Testis (tissue), 2 donors: ENCODE measurements at regions not wholly inside any gene's neighbourhood (a gene's known extent, or its start where the extent isn't known, plus 50 kb on each side); places are given as distances from the start of the nearest gene placed in this dataset.

ENCODE experiments used
- DNase-seq: peaks from one replicate; pipeline ENCODE4 v3.0.0-alpha.2; 2019
- H3K27ac ChIP-seq, 2 donors: fragments of 200-600 bp; sonication (generic); one replicate each; pipeline ENCODE4 v1.5.1; 2019
- H3K27me3 ChIP-seq: fragments of 200-600 bp; sonication (generic); one replicate; pipeline ENCODE4 v1.5.1; 2019
- H3K36me3 ChIP-seq: fragments of 200-600 bp; sonication (generic); one replicate; pipeline ENCODE4 v1.5.1; 2017; ENCODE audit warnings: low read depth; ENCODE audit errors: missing control alignments
- H3K4me1 ChIP-seq: fragments of 200-600 bp; sonication (generic); one replicate; pipeline ENCODE4 v1.5.1; 2019
- H3K4me3 ChIP-seq, 2 donors: fragments of 200-600 bp; sonication (generic); one replicate each; pipeline ENCODE4 v1.5.1; 2017 to 2019
- H3K9me3 ChIP-seq: fragments of 200-600 bp; sonication (generic); one replicate; pipeline ENCODE4 v1.5.1; 2017
- POLR2A ChIP-seq: fragments of 450-650 bp; IDR thresholded peaks from one replicate; pipeline ENCODE4 v1.6.1; 2017; ENCODE audit warnings: antibody characterized with exemption, mild to moderate bottlenecking, moderate library complexity
- WGBS, 2 donors: methylation state at CpG; one replicate each; pipeline ENCODE4 v1.1.5; 2018; 5-methylcytosine and 5-hydroxymethylcytosine counted together
- intact Hi-C: fragments of 100-400 bp; cut with DNase I; formaldehyde crosslinking; loops from one replicate; pipeline ENCODE4 v1.15.1; 2023; ENCODE audit warnings: low total_unique reads
- TF ChIP-seq, protein P1 (sequence below), 3 experiments: fragments of 450-650 bp in 2 of 3; fragments of 200-600 bp in 1 of 3; sonication (generic) in 1 of 3; IDR thresholded peaks; one replicate each; pipeline ENCODE4 v1.5.1; 2016 to 2019; ENCODE audit warnings: antibody characterized with exemption in 3 of 3, mild to moderate bottlenecking in 2 of 3, moderate library complexity in 1 of 3

- WGBS, 2 donors: 48 to 61% methylated on average over 1 of the region's 1 CpG
- H3K9me3 ChIP-seq: no peaks in the 10 kb centered on the region
- no peaks in the 10 kb centered on the region for H3K36me3 ChIP-seq
- TF ChIP-seq, protein P1, sequence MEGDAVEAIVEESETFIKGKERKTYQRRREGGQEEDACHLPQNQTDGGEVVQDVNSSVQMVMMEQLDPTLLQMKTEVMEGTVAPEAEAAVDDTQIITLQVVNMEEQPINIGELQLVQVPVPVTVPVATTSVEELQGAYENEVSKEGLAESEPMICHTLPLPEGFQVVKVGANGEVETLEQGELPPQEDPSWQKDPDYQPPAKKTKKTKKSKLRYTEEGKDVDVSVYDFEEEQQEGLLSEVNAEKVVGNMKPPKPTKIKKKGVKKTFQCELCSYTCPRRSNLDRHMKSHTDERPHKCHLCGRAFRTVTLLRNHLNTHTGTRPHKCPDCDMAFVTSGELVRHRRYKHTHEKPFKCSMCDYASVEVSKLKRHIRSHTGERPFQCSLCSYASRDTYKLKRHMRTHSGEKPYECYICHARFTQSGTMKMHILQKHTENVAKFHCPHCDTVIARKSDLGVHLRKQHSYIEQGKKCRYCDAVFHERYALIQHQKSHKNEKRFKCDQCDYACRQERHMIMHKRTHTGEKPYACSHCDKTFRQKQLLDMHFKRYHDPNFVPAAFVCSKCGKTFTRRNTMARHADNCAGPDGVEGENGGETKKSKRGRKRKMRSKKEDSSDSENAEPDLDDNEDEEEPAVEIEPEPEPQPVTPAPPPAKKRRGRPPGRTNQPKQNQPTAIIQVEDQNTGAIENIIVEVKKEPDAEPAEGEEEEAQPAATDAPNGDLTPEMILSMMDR (IDR thresholded peaks at IDR 0.05): no peak
- TF ChIP-seq POLR2A: no peak
- H3K27ac ChIP-seq: no peak overlapping the region
- intact Hi-C loops: no loop called here
- no peaks in the 10 kb centered on the region for H3K27me3 ChIP-seq
- H3K4me1 ChIP-seq: no peaks in the 10 kb centered on the region
- DNase-seq: no peak
- no peak overlapping the region for H3K4me3 ChIP-seq
Measured at GRCh38 chr11:42098075-42098474, 638.6 kb upstream of the LRRC4C start.

GRCh38 chr11:42112866-42113265, 653.4 kb upstream of the LRRC4C start:
- no peak overlapping the region for H3K4me3 ChIP-seq
- no peak for DNase-seq
- H3K36me3 ChIP-seq: no peaks in the 10 kb centered on the region
- H3K27me3 ChIP-seq: no peaks in the 10 kb centered on the region
- no peaks in the 10 kb centered on the region for H3K9me3 ChIP-seq
- no peak overlapping the region for H3K27ac ChIP-seq
- WGBS, 2 donors: 71% methylated on average over 1 of the region's 1 CpG
- H3K4me1 ChIP-seq: no peaks in the 10 kb centered on the region
- intact Hi-C loops: no loop called here
- TF ChIP-seq, protein P1 (IDR thresholded peaks at IDR 0.05): no peak
- no peak for TF ChIP-seq POLR2A

- intact Hi-C loops: no loop called here
- DNase-seq: no peak
- Histone ChIP-seq H3K27me3 (no peaks in the 10 kb centered on the region), H3K9me3 (no peaks in the 10 kb centered on the region), H3K36me3 (no peaks in the 10 kb centered on the region), H3K4me1 (no peaks in the 10 kb centered on the region), H3K4me3 (no peak overlapping the region), H3K27ac (no peak overlapping the region)
- WGBS, 2 donors: 41 to 52% methylated on average over 1 of the region's 1 CpG
- TF ChIP-seq, protein P1 (IDR thresholded peaks at IDR 0.05): no peak
- TF ChIP-seq POLR2A: no peak
Measured at GRCh38 chr11:42114927-42115326, 655.5 kb upstream of the LRRC4C start.

DNA sequence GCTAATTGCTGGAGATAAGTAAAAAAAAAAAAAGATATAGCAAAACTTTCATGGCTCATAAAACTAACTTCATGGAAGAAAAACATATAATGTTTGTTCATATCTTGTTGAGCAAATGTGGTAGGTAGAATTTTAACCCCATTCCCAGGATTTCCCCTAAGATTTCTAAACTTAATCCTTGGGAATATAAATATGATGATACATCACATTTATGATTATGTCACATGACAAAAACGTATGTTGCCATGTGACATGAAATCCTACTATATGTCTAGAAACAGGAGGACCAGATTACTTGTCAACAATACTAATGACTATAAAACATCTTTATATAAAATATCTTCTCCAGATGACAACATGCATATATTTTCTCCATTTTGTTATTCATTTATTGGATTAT, 679.0 kb upstream of the LRRC4C start:
- no peaks in the 10 kb centered on the region for H3K9me3 ChIP-seq
- H3K27me3 ChIP-seq: no peaks in the 10 kb centered on the region
- no peaks in the 10 kb centered on the region for H3K4me1 ChIP-seq
- no peak overlapping the region for H3K4me3 ChIP-seq
- 76 to 89% methylated on average over 1 of the region's 1 CpG for WGBS, 2 donors
- H3K36me3 ChIP-seq: no peaks in the 10 kb centered on the region
- intact Hi-C loops: no loop called here
- H3K27ac ChIP-seq: no peak overlapping the region
- no peak for DNase-seq
- TF ChIP-seq POLR2A: no peak
- TF ChIP-seq, protein P1 (IDR thresholded peaks at IDR 0.05): no peak

- no peaks in the 10 kb centered on the region for H3K4me1 ChIP-seq
- intact Hi-C loops: no loop called here
- H3K9me3 ChIP-seq: no peaks in the 10 kb centered on the region
- H3K36me3 ChIP-seq: no peaks in the 10 kb centered on the region
- no peak overlapping the region for H3K4me3 ChIP-seq
- no peak for DNase-seq
- TF ChIP-seq POLR2A: no peak
- TF ChIP-seq, protein P1 (IDR thresholded peaks at IDR 0.05): no peak
- no peaks in the 10 kb centered on the region for H3K27me3 ChIP-seq
- no peak overlapping the region for H3K27ac ChIP-seq
Measured at GRCh38 chr11:42145311-42145710, 685.9 kb upstream of the LRRC4C start.
